Esophagus squamous epithelium (tissue), 5 donors: ENCODE measurements at regions not wholly inside any gene's neighbourhood (a gene's known extent, or its start where the extent isn't known, plus 50 kb on each side); places are given as distances from the start of the nearest gene placed in this dataset.

Source experiments
- DNase-seq: peaks from one replicate; lab custom pipeline; 2025; lab: John Stamatoyannopoulos, UW
- H3K27ac ChIP-seq, 4 donors: fragments of 200-600 bp; sonication (generic); one replicate each; pipeline ENCODE4 v1.5.1; 2016 to 2019; ENCODE audit warnings: mild to moderate bottlenecking in 1 of 4
- H3K27me3 ChIP-seq, 4 donors: fragments of 200-600 bp; sonication (generic); 1 replicate in 3 of 4; 2 replicates in 1 of 4; pipeline versions ENCODE4 v1.5.1 to v1.6.0; 2017 to 2021; ENCODE audit warnings: antibody characterized with exemption in 1 of 4
- H3K36me3 ChIP-seq, 3 donors: fragments of 200-600 bp; sonication (generic); one replicate each; pipeline ENCODE4 v1.5.1; 2016 to 2019
- H3K4me1 ChIP-seq, 3 donors: fragments of 200-600 bp; sonication (generic); one replicate each; pipeline ENCODE4 v1.5.1; 2017 to 2019
- H3K4me3 ChIP-seq, 4 donors: fragments of 200-600 bp; sonication (generic); 1 replicate in 3 of 4; 2 replicates in 1 of 4; pipeline ENCODE4 v1.5.1; 2016 to 2019; ENCODE audit warnings: mild to moderate bottlenecking in 2 of 4, moderate library complexity in 1 of 4
- H3K9me3 ChIP-seq, 3 donors: fragments of 200-600 bp; sonication (generic); one replicate each; pipeline ENCODE4 v1.5.1; 2016 to 2019
- CTCF ChIP-seq, 6 experiments: fragments of 450-650 bp in 4 of 6; fragments of 200-600 bp in 2 of 6; sonication (generic) in 2 of 6; IDR thresholded peaks; one replicate each; pipeline ENCODE4 v1.5.1; 2016 to 2019; ENCODE audit warnings: antibody characterized with exemption in 6 of 6, mild to moderate bottlenecking in 4 of 6, moderate library complexity in 4 of 6
- POLR2A ChIP-seq, 4 donors: fragments of 450-650 bp; IDR thresholded peaks; one replicate each; pipeline ENCODE4 v1.6.1; 2017; ENCODE audit warnings: antibody characterized with exemption in 4 of 4, mild to moderate bottlenecking in 4 of 4, moderate library complexity in 3 of 4
- WGBS, 2 donors: methylation state at CpG; one replicate each; pipeline ENCODE4 v1.1.5; 2018; 5-methylcytosine and 5-hydroxymethylcytosine counted together
- intact Hi-C: fragments of 100-400 bp; cut with DNase I; formaldehyde crosslinking; loops from one replicate; pipeline ENCODE4 v1.15.0; 2022
- donor health status: DM: yes; HTN: yes; CAD: no.

DNA sequence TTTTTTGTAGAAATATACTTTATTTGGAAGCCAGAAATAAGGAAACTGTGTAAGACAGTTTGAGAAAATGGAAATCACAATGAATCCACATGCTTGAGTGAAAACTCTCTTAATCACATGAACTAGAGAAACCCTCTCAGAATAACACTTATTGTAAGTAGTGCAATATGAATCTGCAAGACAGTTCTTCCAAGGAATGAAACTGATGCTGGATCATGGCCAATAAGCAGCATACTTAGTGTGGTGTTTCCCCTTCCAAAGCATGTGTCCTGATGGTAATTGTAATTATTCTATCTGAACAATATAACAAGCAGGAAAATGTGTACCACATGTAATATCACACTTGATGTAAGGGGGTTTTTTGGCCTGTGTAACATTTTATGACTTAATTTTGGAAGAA, 1870.5 kb upstream of the TENM3 start:
- H3K4me3 ChIP-seq: no peak overlapping the region
- no peaks in the 10 kb centered on the region for H3K9me3 ChIP-seq
- H3K27me3 ChIP-seq: no peaks in the 10 kb centered on the region
- H3K4me1 ChIP-seq: no peaks in the 10 kb centered on the region
- intact Hi-C loops: no loop called here
- no peaks in the 10 kb centered on the region for H3K36me3 ChIP-seq
- TF ChIP-seq POLR2A (IDR thresholded peaks at IDR 0.05) (no peak), CTCF (IDR thresholded peaks at IDR 0.05) (no peak)
- no peak for DNase-seq
- no peak overlapping the region for H3K27ac ChIP-seq

DNA sequence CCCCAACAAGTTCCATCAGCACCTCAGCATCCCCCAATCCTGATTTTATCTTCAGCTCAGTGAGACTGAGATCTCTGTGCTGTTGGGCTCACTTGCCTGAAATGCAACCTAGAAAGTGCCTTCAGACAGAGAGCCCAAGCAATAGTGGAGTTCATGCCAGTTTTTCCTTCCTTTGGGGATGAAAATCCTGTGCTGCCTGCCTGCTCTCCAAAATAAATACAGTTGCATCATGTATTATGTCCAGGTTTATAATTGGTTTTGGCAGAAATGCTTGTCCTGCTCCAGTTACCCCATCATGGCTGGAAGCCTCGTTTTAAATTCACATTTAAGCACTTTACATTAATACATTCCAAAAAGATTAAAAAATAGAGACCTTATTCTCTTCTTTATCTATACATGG, 1865.5 kb upstream of the TENM3 start:
- WGBS, 2 donors: 17 to 27% methylated on average over 1 of the region's 1 CpG
- TF ChIP-seq CTCF (IDR thresholded peaks at IDR 0.05) (no peak), POLR2A (IDR thresholded peaks at IDR 0.05) (no peak)
- Histone ChIP-seq H3K9me3 (no peaks in the 10 kb centered on the region), H3K27ac (no peak overlapping the region), H3K4me1 (no peaks in the 10 kb centered on the region), H3K4me3 (no peak overlapping the region), H3K27me3 (no peaks in the 10 kb centered on the region), H3K36me3 (no peaks in the 10 kb centered on the region)
- intact Hi-C loops: no loop called here
- DNase-seq: no peak

- no peak overlapping the region for H3K4me3 ChIP-seq
- H3K36me3 ChIP-seq: no peaks in the 10 kb centered on the region
- no peak overlapping the region for H3K27ac ChIP-seq
- WGBS, 2 donors: 39 to 43% methylated on average over 5 of the region's 5 CpGs
- intact Hi-C loops: no loop called here
- no peak for TF ChIP-seq CTCF (IDR thresholded peaks at IDR 0.05)
- TF ChIP-seq POLR2A (IDR thresholded peaks at IDR 0.05): no peak
- H3K9me3 ChIP-seq: no peaks in the 10 kb centered on the region
- H3K27me3 ChIP-seq: no peaks in the 10 kb centered on the region
- no peaks in the 10 kb centered on the region for H3K4me1 ChIP-seq
- DNase-seq: no peak
Observed at GRCh38 chr4:180380733-180381132, 1862.5 kb upstream of the TENM3 start.

GRCh38 chr4:180391613-180392012, 1851.6 kb upstream of the TENM3 start:
- no peaks in the 10 kb centered on the region for H3K9me3 ChIP-seq
- no peaks in the 10 kb centered on the region for H3K27me3 ChIP-seq
- 82 to 96% methylated on average over 2 of the region's 2 CpGs for WGBS, 2 donors
- H3K36me3 ChIP-seq: no peaks in the 10 kb centered on the region
- TF ChIP-seq POLR2A (IDR thresholded peaks at IDR 0.05): no peak
- no peak for TF ChIP-seq CTCF (IDR thresholded peaks at IDR 0.05)
- no peak overlapping the region for H3K4me3 ChIP-seq
- H3K27ac ChIP-seq: no peak overlapping the region
- no peak for DNase-seq
- no peaks in the 10 kb centered on the region for H3K4me1 ChIP-seq
- intact Hi-C loops: no loop called here

- Histone ChIP-seq H3K27me3 (no peaks in the 10 kb centered on the region), H3K4me1 (no peaks in the 10 kb centered on the region), H3K4me3 (no peak overlapping the region), H3K27ac (no peak overlapping the region), H3K9me3 (no peaks in the 10 kb centered on the region), H3K36me3 (no peaks in the 10 kb centered on the region)
- no peak for DNase-seq
- intact Hi-C loops: no loop called here
- WGBS, 2 donors: 45 to 48% methylated on average over 2 of the region's 2 CpGs
- no peak for TF ChIP-seq CTCF (IDR thresholded peaks at IDR 0.05)
- no peak for TF ChIP-seq POLR2A (IDR thresholded peaks at IDR 0.05)
Observed at GRCh38 chr4:180394312-180394711, 1848.9 kb upstream of the TENM3 start.
